Heart right ventricle (tissue), 16 donors: ENCODE measurements at regions not wholly inside any gene's neighbourhood (a gene's known extent, or its start where the extent isn't known, plus 50 kb on each side); places are given as distances from the start of the nearest gene placed in this dataset.

ENCODE experiments used
- ATAC-seq, 8 donors: fragments of 200-7000 bp; cut with Tn5 transposase; one replicate each; pipeline ENCODE4 v1.9.1; 2020; ENCODE audit warnings: mild to moderate bottlenecking in 8 of 8, moderate library complexity in 8 of 8, moderate number of reproducible peaks in 1 of 8
- DNase-seq, 2 donors: peaks; one replicate each; pipeline ENCODE4 v3.0.0-alpha.2; 2020
- H3K27ac ChIP-seq, 10 donors: fragments of 200-600 bp; sonication (generic) in 2 of 10; one replicate each; pipeline versions ENCODE4 v1.5.0 to v1.8.0; 2020 to 2022; ENCODE audit warnings: mild to moderate bottlenecking in 3 of 10
- H3K27me3 ChIP-seq, 7 donors: fragments of 200-600 bp; one replicate each; pipeline ENCODE4 v1.8.0; 2021 to 2022; ENCODE audit warnings: mild to moderate bottlenecking in 2 of 7
- H3K36me3 ChIP-seq, 9 donors: fragments of 200-600 bp; sonication (generic) in 1 of 9; one replicate each; pipeline versions ENCODE4 v1.5.0 to v1.8.0; 2020 to 2022; ENCODE audit warnings: mild to moderate bottlenecking in 2 of 9
- H3K4me1 ChIP-seq, 9 donors: fragments of 200-600 bp; sonication (generic) in 1 of 9; one replicate each; pipeline versions ENCODE4 v1.5.0 to v1.8.0; 2020 to 2022; ENCODE audit warnings: mild to moderate bottlenecking in 4 of 9
- H3K4me3 ChIP-seq, 10 donors: fragments of 200-600 bp; sonication (generic) in 2 of 10; one replicate each; pipeline versions ENCODE4 v1.5.0 to v1.8.0; 2020 to 2022; ENCODE audit warnings: mild to moderate bottlenecking in 7 of 10, moderate library complexity in 2 of 10
- H3K9me3 ChIP-seq, 11 donors: fragments of 200-600 bp in 10 of 11; sonication (generic) in 2 of 11; one replicate each; pipeline versions ENCODE4 v1.5.0 to v1.8.0; 2013 to 2022; ENCODE audit warnings: mild to moderate bottlenecking in 2 of 11, control low read depth in 1 of 11, moderate library complexity in 1 of 11
- WGBS, 2 donors: extraction: QIAGEN DNeasy Blood & Tissue Kit; methylation state at CpG; one replicate each; pipeline ENCODE4 v1.1.7; 2013; ENCODE audit warnings: inconsistent platforms in 1 of 2; 5-methylcytosine and 5-hydroxymethylcytosine counted together
- intact Hi-C, 10 donors: fragments of 100-400 bp; cut with DNase I; formaldehyde crosslinking; loops; one replicate each; pipeline versions ENCODE4 v1.11.1 to v1.14.2; 2022
- TF ChIP-seq, protein P1 (sequence below), 9 donors: fragments of 200-600 bp; sonication (generic) in 2 of 9; IDR thresholded peaks; one replicate each; pipeline versions ENCODE4 v1.5.0 to v1.8.0; 2021 to 2022; ENCODE audit warnings: antibody characterized with exemption in 9 of 9, mild to moderate bottlenecking in 5 of 9, moderate library complexity in 1 of 9
- donor health status: Arrhythmogenic right ventricular cardiomyopathy.
- donor health status: ischemic (EF 13 %, LVEDD 7.1; RV severe dilation, severe dysfunction).
- donor health status: healthy with polysubstance abuse.
- donor health status: DM: no; HTN: yes; CAD: no.
- donor health status: DM: no; HTN: no; CAD: no.
- donor health status: ischemic (EF 25% LVEDD 6.9; RV normal size, moderate dysfunction).
- donor health status: ischemic (EF 25% LVEDD 5.7; RV mildly dilated, moderate dysfunction).
- donor health status: healthy.
- donor health status: DM: yes; HTN: yes; CAD: no.
- donor health status: Ischemic cardiomyopathy.
- donor health status: ischemic (EF 35%, LVEDD 5.7; RV mildly dilated, moderate dysfunction).
- donor health status: nonischemic (EF 11% LVEDD 7.7; RV severe dilation, severe dysfunction).
- donor health status: DM: yes; HTN: yes; CAD: no.
- donor health status: PGD.
- donor health status: ischemic (EF 29% LVEDD 5.4; RV normal size, mild dysfunction).
- donor health status: nonischemic (EF 23%, LVEDD 6.1; RV moderate dilation, normal function).

GRCh38 chr2:235381261-235381912 lies 112.5 kb upstream of the AGAP1 start:
- H3K4me3 ChIP-seq: no peak overlapping the region
- no peak overlapping the region for H3K27ac ChIP-seq
- no peaks in the 10 kb centered on the region for H3K9me3 ChIP-seq
- no peaks in the 10 kb centered on the region for H3K4me1 ChIP-seq
- intact Hi-C loops: no loop called here
- peaks cover 0 to 25% (median 4%) of the 10 kb centered on the region in 7 donors for H3K27me3 ChIP-seq
- TF ChIP-seq, protein P1, sequence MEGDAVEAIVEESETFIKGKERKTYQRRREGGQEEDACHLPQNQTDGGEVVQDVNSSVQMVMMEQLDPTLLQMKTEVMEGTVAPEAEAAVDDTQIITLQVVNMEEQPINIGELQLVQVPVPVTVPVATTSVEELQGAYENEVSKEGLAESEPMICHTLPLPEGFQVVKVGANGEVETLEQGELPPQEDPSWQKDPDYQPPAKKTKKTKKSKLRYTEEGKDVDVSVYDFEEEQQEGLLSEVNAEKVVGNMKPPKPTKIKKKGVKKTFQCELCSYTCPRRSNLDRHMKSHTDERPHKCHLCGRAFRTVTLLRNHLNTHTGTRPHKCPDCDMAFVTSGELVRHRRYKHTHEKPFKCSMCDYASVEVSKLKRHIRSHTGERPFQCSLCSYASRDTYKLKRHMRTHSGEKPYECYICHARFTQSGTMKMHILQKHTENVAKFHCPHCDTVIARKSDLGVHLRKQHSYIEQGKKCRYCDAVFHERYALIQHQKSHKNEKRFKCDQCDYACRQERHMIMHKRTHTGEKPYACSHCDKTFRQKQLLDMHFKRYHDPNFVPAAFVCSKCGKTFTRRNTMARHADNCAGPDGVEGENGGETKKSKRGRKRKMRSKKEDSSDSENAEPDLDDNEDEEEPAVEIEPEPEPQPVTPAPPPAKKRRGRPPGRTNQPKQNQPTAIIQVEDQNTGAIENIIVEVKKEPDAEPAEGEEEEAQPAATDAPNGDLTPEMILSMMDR (IDR thresholded peaks at IDR 0.05): no peak
- no peaks in the 10 kb centered on the region for H3K36me3 ChIP-seq
- ATAC-seq (no peak), DNase-seq (no peak)
- WGBS, 2 donors: 88 to 90% methylated on average over 2 of the region's 2 CpGs

GRCh38 chr2:235382179-235382578 lies 111.7 kb upstream of the AGAP1 start:
- DNase-seq: no peak
- intact Hi-C loops: no loop called here
- H3K4me3 ChIP-seq: no peak overlapping the region
- H3K4me1 ChIP-seq: no peaks in the 10 kb centered on the region
- H3K27me3 ChIP-seq: peaks cover 0 to 22% (median 4%) of the 10 kb centered on the region in 7 donors
- no peak for ATAC-seq
- WGBS, 2 donors: 70 to 72% methylated on average over 6 of the region's 6 CpGs
- H3K27ac ChIP-seq: no peak overlapping the region
- TF ChIP-seq, protein P1 (IDR thresholded peaks at IDR 0.05): no peak
- H3K36me3 ChIP-seq: no peaks in the 10 kb centered on the region
- H3K9me3 ChIP-seq: no peaks in the 10 kb centered on the region

GRCh38 chr2:235382601-235383000 lies 111.2 kb upstream of the AGAP1 start:
- H3K9me3 ChIP-seq: no peaks in the 10 kb centered on the region
- TF ChIP-seq, protein P1 (IDR thresholded peaks at IDR 0.05): no peak
- no peak overlapping the region for H3K27ac ChIP-seq
- 93 to 95% methylated on average over 3 of the region's 3 CpGs for WGBS, 2 donors
- DNase-seq: no peak
- no peaks in the 10 kb centered on the region for H3K4me1 ChIP-seq
- H3K4me3 ChIP-seq: no peak overlapping the region
- ATAC-seq: no peak
- intact Hi-C loops: no loop called here
- peaks cover 0 to 19% (median 4%) of the 10 kb centered on the region in 7 donors for H3K27me3 ChIP-seq
- no peaks in the 10 kb centered on the region for H3K36me3 ChIP-seq

DNA sequence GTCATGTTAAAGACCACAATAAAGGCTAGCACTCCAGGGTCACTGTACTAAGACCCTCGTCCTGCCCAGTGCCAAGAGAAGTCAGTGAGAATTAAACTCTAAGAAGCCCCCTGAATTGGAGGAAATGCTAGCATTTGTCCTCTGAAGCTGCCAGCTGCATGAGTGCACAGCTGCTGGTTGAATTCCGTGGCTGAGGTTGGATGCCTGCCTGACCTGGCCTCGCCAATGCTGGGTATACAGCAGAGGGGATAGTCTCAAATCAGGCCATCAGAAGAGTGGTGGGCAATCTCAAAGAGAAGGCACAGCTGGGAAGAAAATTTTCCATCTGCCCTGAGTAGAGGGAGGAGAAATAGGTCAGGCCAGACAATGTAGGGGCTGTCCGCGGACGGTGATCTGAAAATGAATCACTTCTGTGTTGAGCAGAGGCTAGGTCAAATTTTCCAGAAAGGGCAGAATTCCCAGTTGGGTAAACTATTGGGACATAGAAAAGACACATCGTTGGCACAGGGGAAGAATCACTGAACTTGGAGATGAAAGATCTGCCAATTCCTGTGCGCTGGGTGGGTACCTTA lies 110.5 kb upstream of the AGAP1 start:
- no peaks in the 10 kb centered on the region for H3K9me3 ChIP-seq
- peaks cover 0 to 11% (median 4%) of the 10 kb centered on the region in 7 donors for H3K27me3 ChIP-seq
- WGBS, 2 donors: 90 to 95% methylated on average over 8 of the region's 8 CpGs
- H3K4me1 ChIP-seq: no peaks in the 10 kb centered on the region
- H3K27ac ChIP-seq: no peak overlapping the region
- intact Hi-C loops: no loop called here
- no peak for ATAC-seq
- H3K36me3 ChIP-seq: no peaks in the 10 kb centered on the region
- DNase-seq: no peak
- H3K4me3 ChIP-seq: no peak overlapping the region
- TF ChIP-seq, protein P1 (IDR thresholded peaks at IDR 0.05): no peak
